Stimulated activated CD4-positive, alpha-beta T cell treated with anti-CD3 and anti-CD28 coated beads, Interleukin-4, amount 100 ng/mL, for 48 hours (primary cell): ENCODE measurements at regions not wholly inside any gene's neighbourhood (a gene's known extent, or its start where the extent isn't known, plus 50 kb on each side); places are given as distances from the start of the nearest gene placed in this dataset.

Source experiments
- DNase-seq, 2 donors: peaks; one replicate each; pipeline ENCODE4 v3.0.0-alpha.2; 2020; ENCODE audit warnings: low read depth in 2 of 2

DNA sequence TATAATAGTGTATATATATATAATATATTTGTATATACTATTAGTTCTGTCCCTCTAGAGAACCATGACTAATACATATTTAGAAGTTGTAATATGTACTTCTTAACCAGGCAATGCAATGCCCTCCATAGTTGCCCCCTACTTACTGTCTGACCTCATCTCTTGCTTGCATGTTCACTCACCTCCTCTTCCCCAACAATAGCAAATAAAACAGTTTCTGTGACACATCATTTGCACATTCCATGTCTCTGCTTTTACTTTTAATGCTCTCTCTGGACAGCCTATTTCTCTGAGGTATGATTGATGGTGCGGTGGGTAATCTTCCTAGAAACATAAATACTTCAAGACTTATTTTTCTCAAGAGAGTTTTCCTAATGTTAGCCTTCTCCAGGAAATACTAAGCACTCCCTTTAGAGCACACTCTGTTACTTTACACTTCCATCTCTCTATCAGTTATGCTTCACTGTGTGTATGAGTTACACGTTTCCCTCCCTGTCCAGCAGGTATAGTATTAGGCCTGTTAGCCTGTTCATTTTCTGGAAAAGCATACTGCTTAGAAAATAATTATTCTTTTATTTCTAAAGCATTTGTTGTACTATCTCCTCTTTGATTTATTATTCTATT lies 295.6 kb upstream of the LRATD1 start:
- no peak for DNase-seq

GRCh38 chr2:14340703-14341102 lies 291.8 kb upstream of the LRATD1 start:
- no peak for DNase-seq

- DNase-seq: no peak
These were observed 290.2 kb upstream of the LRATD1 start for GRCh38 chr2:14342313-14342712.

GRCh38 chr2:14344355-14344754 lies 288.2 kb upstream of the LRATD1 start:
- DNase-seq: no peak

DNA sequence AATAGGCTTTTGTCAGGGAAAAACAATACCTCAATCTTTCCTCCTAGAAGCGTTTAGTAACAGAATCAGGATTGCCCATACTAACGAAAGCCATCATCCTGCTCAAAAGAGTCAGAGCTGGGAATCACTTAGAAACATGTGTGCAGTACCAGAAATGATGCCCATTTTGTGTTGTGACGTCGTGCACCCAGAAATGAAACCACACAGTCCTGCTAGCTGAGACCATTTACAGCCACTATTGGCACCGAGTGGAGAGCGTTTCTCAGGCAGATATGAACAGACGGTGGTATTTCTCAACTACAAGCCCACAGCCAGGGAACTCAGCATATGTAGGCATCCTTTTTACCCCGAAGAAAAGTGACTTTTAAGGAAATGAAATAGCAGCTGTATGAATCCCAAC lies 284.3 kb upstream of the LRATD1 start:
- DNase-seq: no peak

GRCh38 chr2:14350856-14351255 lies 281.7 kb upstream of the LRATD1 start:
- no peak for DNase-seq

DNA sequence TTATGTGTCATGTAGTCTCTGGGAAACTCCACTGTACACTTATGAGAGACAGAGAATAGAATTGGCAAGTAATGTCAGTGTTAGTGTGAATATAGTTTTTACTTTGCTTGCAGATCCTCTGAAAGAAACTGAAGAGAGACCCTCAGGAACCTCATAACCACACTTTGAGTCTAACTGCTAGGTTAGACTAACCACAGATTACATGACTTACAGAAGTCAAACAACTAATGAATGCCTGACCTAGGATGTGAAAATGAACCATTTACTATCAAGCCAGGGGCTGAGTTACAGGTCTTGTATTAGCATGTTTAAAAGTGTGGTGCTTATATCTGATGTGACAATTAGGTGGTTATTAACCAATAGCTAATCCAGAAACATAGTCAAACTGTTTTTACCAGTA lies 280.4 kb upstream of the LRATD1 start:
- DNase-seq: no peak

DNA sequence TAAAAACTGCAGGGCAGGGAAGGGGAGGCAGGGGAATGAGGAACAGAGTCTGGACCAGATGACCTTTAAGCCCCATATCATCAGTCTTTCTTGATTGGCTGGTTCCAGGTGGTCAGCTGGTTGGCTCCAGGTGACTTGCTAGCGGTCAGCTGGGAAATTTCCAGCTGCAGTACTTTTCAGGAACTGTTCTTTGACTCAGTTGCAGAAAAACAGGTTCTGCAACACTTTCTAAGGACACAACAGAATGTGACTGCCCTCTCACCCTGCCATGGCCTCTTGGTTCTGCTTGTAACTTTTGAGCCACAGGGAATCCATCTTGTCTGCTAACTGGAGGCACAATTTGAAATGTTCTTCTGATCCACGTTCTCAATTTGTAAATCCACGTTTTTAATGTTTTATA lies 278.3 kb upstream of the LRATD1 start:
- DNase-seq: no peak

- DNase-seq: no peak
These were observed 277.4 kb upstream of the LRATD1 start for GRCh38 chr2:14355102-14355501.

GRCh38 chr2:14358339-14358738 lies 274.2 kb upstream of the LRATD1 start:
- DNase-seq: no peak

GRCh38 chr2:14358774-14359173 lies 273.7 kb upstream of the LRATD1 start:
- DNase-seq: no peak

- DNase-seq: no peak
These were observed 269.4 kb upstream of the LRATD1 start for GRCh38 chr2:14363137-14363536.

GRCh38 chr2:14363976-14364375 lies 268.5 kb upstream of the LRATD1 start:
- DNase-seq: no peak

DNA sequence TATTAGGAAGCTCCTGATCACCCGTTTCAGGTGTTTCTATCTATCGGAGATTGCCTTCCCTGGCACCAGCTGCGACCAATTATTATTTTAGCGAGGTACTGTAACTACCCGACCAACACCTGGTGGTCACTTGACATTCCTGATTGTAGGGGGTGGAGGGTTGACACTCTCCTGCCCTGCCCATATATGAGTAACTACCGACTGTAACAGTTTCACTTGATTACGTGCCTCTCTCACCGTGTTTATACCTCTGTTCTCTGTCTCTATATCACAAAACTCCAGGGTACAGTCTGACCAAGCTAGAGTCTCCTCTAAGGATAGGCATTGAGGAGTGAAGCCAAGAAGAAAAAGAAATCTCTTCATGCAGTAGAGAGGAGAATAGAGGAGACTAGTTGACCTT lies 268.0 kb upstream of the LRATD1 start:
- DNase-seq: no peak

- DNase-seq: no peak
These were observed 247.5 kb upstream of the LRATD1 start for GRCh38 chr2:14385043-14385442.

DNA sequence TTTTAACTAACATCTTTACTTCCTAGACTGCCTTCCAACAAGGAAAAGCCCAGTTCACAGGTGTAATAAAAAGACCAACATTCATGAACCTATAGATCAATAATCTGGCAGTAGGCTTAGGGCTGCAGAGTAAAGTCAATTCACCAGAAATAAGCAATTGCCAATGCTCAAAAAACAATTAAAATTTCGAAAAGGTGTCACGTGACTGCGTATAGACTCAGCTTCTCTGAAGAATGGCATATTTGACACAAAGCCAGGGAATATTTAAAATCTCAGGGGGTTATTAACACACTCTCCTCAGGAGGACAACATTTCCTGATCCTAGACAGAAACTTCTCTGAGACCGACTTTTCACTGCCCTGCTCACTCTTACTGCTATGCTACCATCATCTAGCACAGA lies 245.2 kb upstream of the LRATD1 start:
- no peak for DNase-seq

DNA sequence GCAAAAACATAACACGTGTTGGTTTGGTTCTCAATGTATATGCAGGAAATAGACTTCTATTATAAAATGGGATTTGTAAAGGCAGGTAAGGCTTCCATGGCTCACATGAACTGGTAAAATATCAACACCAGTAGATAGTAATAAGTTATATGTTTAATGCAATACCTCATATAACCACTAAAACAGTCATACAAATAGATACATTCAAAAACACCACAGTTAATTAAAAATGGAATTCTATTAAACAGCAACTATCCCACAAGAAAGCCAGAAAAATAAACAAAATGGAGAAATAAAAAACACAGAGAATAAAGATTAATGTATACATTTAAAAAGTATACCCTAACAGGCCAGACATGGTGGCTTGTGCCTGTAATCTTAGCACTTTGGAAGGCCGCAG lies 243.8 kb upstream of the LRATD1 start:
- no peak for DNase-seq

GRCh38 chr2:14396533-14397083 lies 235.9 kb upstream of the LRATD1 start:
- no peak for DNase-seq

DNA sequence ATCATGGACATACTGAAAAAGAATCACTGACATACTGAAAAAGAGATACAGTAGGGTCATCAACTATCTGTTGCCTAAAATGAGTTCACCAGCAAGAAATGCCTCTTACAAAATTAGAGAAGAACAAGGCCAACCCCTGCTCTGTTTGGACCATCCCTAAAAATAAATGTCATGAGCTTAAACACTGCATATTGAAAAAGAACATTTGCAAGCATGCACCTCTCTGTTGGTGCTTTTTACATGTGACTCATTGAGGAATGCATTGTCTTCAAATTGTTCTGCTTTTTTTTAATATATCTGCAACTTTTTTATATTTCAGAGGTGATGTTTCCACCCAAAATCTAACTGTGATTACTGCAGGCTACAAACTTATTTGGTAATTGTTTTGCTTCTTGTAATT lies 233.9 kb upstream of the LRATD1 start:
- no peak for DNase-seq

GRCh38 chr2:14401873-14402272 lies 230.6 kb upstream of the LRATD1 start:
- DNase-seq: no peak

- no peak for DNase-seq
These were observed 223.8 kb upstream of the LRATD1 start for GRCh38 chr2:14408695-14409094.

GRCh38 chr2:14417551-14417950 lies 215.0 kb upstream of the LRATD1 start:
- DNase-seq: no peak

GRCh38 chr2:14418115-14418514 lies 214.4 kb upstream of the LRATD1 start:
- DNase-seq: no peak

- DNase-seq: no peak
These were observed 211.7 kb upstream of the LRATD1 start for GRCh38 chr2:14420851-14421250.
